ENCODE measurements at regions not wholly inside any gene's neighbourhood (a gene's known extent, or its start where the extent isn't known, plus 50 kb on each side); places are given as distances from the start of the nearest gene placed in this dataset.

GRCh38 chr16:54444851-54445458, 158.4 kb upstream of the IRX3 start:
- TF ChIP-seq TAF1 (IDR thresholded peaks at IDR 0.05; ENCODE audit: low read depth) (no peak), YY1 (IDR thresholded peaks at IDR 0.05; ENCODE audit: low read depth) (no peak), REST (IDR thresholded peaks at IDR 0.05; ENCODE audit: low read depth) (no peak), RAD21 (IDR thresholded peaks at IDR 0.05; ENCODE audit: low read depth) (no peak), ZBTB7A (IDR thresholded peaks at IDR 0.05; ENCODE audit: low read depth) (no peak), FOXM1 (IDR thresholded peaks at IDR 0.05; ENCODE audit: borderline replicate concordance, low read depth) (no peak), NFIC (IDR thresholded peaks at IDR 0.05) (no peak), CEBPB (IDR thresholded peaks at IDR 0.05) (no peak), MAX (IDR thresholded peaks at IDR 0.05) (no peak), USF1 (IDR thresholded peaks at IDR 0.05) (no peak), CREB1 (IDR thresholded peaks at IDR 0.05; ENCODE audit: low read depth) (no peak), TCF12 (IDR thresholded peaks at IDR 0.05; ENCODE audit: low read depth) (no peak), TEAD4 (IDR thresholded peaks at IDR 0.05) (no peak), EP300 (IDR thresholded peaks at IDR 0.05; ENCODE audit: borderline replicate concordance) (no peak), EGR1 (IDR thresholded peaks at IDR 0.05) (no peak)

GRCh38 chr16:54443839-54444238, 157.3 kb upstream of the IRX3 start:
- TF ChIP-seq TCF12 (IDR thresholded peaks at IDR 0.05; ENCODE audit: low read depth) (no peak), CREB1 (IDR thresholded peaks at IDR 0.05; ENCODE audit: low read depth) (no peak), USF1 (IDR thresholded peaks at IDR 0.05) (no peak), TEAD4 (IDR thresholded peaks at IDR 0.05) (no peak), EP300 (IDR thresholded peaks at IDR 0.05; ENCODE audit: borderline replicate concordance) (no peak), REST (IDR thresholded peaks at IDR 0.05; ENCODE audit: low read depth) (no peak), RAD21 (IDR thresholded peaks at IDR 0.05; ENCODE audit: low read depth) (no peak), CEBPB (IDR thresholded peaks at IDR 0.05) (no peak), MAX (IDR thresholded peaks at IDR 0.05) (no peak), YY1 (IDR thresholded peaks at IDR 0.05; ENCODE audit: low read depth) (no peak), FOXM1 (IDR thresholded peaks at IDR 0.05; ENCODE audit: borderline replicate concordance, low read depth) (no peak), TAF1 (IDR thresholded peaks at IDR 0.05; ENCODE audit: low read depth) (no peak), NFIC (IDR thresholded peaks at IDR 0.05) (no peak), ZBTB7A (IDR thresholded peaks at IDR 0.05; ENCODE audit: low read depth) (no peak), EGR1 (IDR thresholded peaks at IDR 0.05) (no peak)

- TF ChIP-seq TCF12 (IDR thresholded peaks at IDR 0.05; ENCODE audit: low read depth) = no peak
- no peak for TF ChIP-seq RAD21 (IDR thresholded peaks at IDR 0.05; ENCODE audit: low read depth)
- TF ChIP-seq YY1 (IDR thresholded peaks at IDR 0.05; ENCODE audit: low read depth) = no peak
- TF ChIP-seq CREB1 (IDR thresholded peaks at IDR 0.05; ENCODE audit: low read depth) = no peak
- no peak for TF ChIP-seq CEBPB (IDR thresholded peaks at IDR 0.05)
- no peak for TF ChIP-seq REST (IDR thresholded peaks at IDR 0.05; ENCODE audit: low read depth)
- no peak for TF ChIP-seq MAX (IDR thresholded peaks at IDR 0.05)
- TF ChIP-seq TAF1 (IDR thresholded peaks at IDR 0.05; ENCODE audit: low read depth) = no peak
- no peak for TF ChIP-seq USF1 (IDR thresholded peaks at IDR 0.05)
- TF ChIP-seq NFIC (IDR thresholded peaks at IDR 0.05) = no peak
- TF ChIP-seq TEAD4 (IDR thresholded peaks at IDR 0.05) = no peak
- TF ChIP-seq FOXM1 (IDR thresholded peaks at IDR 0.05; ENCODE audit: borderline replicate concordance, low read depth) = no peak
- no peak for TF ChIP-seq EGR1 (IDR thresholded peaks at IDR 0.05)
- TF ChIP-seq ZBTB7A (IDR thresholded peaks at IDR 0.05; ENCODE audit: low read depth) = no peak
- no peak for TF ChIP-seq EP300 (IDR thresholded peaks at IDR 0.05; ENCODE audit: borderline replicate concordance)
These were observed 156.8 kb upstream of the IRX3 start for GRCh38 chr16:54443352-54443751.
